ENCODE measurements at regions not wholly inside any gene's neighbourhood (a gene's known extent, or its start where the extent isn't known, plus 50 kb on each side); places are given as distances from the start of the nearest gene placed in this dataset.
"Not testable (repeated sequence)": the region's sequence is repeated elsewhere in the genome, so short reads cannot be mapped to it uniquely, and the experiment has no call there.

DNA sequence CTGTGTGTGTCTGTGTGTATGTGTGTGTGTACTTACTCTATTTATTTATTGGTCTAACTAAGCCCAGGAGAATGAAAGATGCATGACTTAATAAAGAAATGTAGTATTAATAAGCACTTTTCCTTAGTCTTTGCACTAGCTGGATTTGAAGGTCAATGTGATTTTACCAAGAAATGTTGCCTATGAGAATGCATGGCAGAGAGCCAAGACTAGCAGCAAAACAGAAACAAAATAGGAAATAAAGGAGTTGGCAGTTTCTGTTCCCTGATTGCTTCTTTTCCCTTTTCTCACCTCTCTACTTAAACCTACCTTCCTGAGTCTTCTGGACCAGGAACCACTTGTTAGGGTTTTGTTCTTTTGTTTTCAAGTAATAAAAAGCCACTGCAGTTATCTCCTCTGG, 286.1 kb downstream of the KCTD12 start:
- DNase-seq = no peak

DNA sequence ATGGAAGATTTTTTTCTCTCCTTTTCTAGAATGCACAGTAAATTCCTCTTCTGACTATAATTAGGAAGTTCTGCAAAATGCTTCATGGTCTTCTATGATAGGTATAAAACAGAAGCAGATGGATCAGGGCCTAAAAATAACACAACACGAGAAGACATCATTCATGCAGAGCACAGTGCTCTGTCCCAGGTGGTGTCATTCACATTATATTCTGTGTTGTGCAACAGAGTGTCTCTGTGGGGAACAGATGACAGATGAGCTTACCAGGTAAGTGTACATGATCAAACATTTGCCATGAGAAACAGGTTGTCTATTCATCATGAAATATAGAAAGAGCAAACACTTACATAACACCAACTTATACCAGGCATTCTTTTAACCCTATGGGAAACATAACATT, 288.3 kb downstream of the KCTD12 start:
- DNase-seq = no peak

DNA sequence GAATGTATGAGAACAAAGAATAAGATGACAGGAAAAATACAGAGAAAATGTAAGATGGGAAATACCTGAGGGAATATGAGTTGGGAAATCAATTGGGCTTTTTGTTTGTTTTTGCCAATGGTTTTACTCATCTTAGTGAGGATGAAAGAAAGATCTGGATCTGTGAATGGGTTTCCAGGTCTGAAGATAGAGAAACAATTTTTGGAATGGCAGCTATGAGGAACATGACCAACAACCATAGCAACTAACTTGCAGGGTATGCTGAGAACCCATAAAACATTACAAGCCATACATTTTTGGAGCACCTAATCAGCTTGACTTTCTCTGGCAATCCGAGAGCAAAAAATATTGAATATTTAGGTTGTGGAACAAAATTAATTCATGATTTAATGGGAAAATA, 290.0 kb downstream of the KCTD12 start:
- DNase-seq = no peak

DNA sequence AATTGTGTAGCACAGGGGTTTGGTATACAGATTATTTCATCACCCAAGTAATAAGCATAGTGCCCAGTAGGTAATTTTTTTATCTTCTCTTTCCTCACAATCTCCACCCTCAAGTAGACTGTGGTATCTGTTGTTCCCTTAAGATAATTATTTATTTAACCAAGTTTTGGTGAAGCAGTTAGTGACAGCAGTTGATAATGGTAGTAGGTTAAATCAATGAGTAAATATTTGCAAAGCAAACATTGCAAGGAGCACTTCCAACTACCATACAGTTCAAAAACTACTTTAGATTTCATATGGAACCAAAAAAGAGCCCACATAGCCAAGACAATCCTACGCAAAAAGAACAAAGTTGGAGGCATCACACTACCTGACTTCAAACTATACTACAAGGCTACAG, 291.8 kb downstream of the KCTD12 start:
- no peak for DNase-seq

DNA sequence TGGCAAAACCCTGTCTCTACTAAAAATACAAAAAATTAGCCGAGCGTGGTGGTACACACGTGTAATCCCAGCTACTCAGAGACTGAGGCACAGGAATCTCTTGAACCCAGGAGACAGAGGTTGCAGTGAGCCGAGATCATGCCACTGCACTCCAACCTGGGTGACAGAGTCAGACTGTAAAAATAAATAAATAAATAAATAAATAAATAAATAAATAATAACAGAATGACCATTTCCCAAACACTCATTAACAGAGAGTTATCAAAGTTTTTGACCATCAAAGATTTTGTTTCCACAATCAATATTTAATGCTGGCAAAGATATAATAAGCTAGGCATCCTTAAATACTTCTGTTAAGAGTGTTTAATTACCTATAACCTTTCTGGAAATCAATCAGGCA, 299.4 kb downstream of the KCTD12 start:
- no peak for DNase-seq

DNA sequence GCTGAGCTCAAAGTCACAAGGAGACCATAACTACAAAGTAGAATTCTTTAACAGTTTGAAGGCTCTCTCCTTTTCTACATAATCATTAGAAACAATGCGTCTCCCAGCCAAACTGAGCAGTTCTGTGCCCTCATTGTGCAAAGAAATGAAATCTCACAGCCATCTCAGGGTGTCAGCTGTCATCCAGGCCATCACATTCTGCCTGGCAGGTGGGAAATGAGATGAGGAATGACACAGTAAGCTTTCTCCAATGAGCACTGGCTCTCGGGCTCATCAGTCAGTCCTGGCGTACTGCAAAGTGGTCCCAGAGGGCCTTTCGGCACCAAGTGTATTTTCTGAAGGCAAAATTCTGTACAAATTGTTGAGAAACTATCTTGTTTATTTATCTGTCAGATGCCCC, 306.5 kb downstream of the KCTD12 start:
- no peak for DNase-seq

DNA sequence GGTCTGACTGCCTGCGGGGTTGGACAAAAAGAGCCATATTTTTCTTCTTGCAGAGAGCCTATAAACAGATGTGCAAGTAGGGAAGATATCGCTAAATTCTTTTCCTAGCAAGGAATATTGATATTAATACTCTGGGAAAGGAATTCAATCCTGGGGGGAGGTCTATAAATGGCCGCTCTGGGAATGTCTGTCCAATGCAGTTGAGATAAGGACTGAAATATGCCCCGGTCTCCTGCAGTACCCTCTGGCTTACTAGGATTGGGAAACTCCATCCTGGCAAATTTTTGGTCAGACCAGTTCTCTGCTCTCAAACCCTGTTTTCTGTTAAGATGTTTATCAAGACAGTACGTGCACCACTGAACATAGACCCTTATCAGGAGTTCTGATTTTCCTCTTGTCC, 310.6 kb downstream of the KCTD12 start:
- not testable (repeated sequence) for DNase-seq

DNA sequence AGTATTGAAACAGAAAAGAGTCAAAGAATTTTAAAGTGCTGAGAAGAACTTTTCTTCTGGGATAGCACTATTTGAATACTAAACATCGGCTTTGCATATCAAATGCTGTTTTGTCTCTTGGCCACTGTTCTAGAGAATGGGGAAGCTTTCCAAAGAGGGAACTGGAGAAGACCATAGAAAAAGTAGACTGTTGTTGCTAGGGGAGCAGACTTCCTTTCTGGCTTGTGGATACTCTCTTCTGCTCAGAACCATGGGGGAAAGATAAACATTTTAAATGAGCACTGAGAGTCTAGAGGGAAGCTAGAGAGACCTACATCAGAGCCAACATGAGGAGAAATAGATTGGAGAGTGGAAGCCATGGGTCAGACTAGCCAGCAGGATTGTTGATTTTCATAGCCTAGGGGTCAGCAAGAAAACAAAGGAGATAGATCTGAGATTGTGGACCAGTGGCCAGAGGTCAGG, 315.7 kb downstream of the KCTD12 start:
- no peak for DNase-seq

DNA sequence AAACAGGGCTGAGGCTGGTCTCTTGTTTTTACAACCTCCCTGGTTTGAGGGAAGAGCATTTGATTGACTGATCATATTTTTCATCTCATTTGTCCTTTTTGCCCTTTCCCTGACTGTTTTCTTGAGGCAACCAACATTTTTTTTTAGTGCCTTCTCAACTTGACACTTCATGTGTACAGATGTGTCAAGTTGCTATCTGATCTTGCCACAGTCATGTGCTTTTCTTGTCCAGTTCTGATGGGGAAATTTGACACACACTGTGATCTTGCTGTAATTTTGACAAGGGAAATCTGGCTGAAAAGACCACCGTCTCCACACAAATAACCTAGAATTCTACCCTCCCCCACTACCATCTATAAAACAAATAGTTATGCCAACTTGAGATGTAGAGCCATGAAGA, 329.6 kb downstream of the KCTD12 start:
- DNase-seq = no peak

DNA sequence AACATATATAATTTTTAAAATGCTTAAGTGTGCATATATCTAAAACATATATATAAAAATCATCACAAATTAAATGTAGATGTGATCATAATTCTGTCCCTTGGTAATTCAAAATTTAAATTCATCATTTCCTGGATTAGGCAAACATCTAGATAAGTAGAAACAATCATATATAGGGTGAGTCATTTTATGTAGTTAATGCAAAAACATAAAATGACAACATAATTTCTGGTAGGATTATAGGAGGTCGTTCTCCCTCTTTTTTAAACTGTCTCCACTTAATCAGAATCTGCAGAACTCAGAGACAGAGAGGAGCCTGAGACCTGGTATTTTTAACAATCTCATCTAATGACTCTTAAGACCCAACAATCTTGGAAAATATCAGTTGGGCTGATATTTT, 333.4 kb downstream of the KCTD12 start:
- DNase-seq = no peak

DNA sequence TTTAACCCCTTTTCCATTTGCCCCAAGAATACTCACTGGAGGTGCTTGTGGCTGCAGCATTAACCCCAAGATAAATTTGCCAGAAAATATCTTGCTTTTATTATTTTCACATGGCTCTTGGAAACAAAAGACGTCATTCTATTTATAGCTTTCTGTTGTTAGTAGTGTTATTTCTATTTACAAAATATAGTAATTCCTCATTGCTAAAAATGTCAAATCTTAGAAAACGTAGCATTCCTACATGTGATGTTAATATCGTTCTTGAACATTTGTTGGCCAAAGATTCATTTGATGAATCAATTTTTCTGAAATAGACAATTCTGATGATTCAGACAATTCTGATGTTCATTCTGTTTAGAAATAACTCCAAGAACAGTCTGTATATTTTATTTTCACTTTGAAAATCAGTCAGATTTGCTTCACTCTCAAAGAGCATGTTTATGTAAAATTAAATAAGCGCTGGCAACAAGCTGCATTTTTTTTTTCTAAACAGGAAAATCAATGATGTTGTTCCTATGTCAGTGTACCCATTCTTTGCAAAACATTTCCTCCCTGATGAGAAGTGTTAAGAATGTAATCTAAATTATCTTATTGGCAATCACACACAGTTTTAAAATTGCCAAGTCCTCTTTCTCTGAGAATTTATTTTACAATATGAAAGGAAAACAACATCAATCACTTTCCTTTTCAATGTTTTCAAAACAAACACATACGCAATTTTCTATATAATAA, 334.0 kb downstream of the KCTD12 start:
- DNase-seq = no peak

DNA sequence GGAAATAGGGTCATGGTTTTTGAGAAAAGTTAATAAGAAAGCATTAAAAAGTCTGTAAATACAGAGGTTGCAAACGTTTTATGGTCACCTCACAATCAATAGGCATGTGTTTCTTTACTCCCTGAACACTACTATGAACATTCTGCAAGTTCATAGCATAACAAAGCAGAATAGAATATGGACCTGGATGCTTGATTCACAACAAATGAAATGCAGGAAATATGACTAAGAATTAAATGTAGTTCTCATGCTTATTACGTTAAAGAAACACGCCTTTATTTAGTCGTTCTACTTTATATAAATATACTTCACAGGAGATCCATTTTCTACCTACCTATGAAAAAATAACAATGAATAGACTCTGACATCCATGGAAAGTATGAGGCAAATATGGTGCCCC, 344.0 kb downstream of the KCTD12 start:
- no peak for DNase-seq

DNA sequence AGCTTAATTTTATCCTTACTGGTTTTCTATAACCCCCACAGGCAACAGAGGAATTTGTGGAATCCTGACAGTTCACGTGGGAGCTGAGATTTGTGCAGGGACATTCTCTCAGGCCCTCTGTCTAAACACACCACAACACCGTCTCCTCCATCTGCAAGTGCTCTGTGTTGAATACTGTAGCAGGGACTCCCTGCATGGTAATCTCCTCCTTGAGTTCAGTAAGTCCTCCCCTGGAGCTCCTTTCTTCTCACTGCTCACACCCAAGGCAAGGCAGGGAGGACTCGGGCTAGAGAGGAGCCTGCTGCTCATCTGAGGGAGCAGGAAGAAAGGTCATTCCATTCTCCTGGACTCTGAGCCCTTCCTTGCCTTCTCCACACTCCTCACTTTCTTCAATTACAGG, 348.2 kb downstream of the KCTD12 start:
- DNase-seq = no peak

DNA sequence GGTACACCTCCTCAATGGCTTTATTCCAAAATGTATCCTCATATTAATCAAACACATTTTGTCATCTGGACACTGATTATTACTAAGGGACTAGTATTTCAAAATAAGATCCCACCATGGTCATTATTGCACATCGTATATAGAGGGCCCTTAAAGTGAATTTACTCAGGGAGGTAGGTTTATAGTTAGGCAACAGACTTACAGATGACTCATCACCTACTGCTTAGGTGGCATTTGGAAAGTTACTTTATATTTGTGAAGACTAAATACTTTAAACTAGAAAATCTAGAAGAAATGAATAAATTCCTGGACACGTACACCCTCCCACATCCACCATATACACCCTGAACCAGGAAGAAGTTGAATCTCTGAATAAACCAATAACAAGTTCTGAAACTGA, 353.0 kb downstream of the KCTD12 start:
- DNase-seq = no peak

DNA sequence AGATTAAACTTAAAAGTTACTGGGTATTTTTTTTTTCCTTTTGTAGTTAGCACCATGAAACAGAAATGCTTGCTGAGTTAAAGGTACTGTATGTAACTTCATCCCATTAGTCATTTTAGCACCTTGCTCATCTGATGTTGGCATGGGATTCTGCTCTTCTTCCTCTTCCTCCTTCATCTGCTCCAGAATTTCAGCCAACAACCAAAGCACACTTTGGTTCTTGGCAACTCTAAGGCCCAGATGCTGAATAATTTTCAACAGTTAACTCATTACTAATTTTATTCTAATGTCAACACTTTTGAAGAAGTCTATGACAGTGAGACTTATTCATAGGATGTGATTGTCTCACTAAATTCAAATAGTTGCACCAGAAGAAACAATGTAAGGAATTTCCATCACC, 359.2 kb downstream of the KCTD12 start:
- DNase-seq = no peak

DNA sequence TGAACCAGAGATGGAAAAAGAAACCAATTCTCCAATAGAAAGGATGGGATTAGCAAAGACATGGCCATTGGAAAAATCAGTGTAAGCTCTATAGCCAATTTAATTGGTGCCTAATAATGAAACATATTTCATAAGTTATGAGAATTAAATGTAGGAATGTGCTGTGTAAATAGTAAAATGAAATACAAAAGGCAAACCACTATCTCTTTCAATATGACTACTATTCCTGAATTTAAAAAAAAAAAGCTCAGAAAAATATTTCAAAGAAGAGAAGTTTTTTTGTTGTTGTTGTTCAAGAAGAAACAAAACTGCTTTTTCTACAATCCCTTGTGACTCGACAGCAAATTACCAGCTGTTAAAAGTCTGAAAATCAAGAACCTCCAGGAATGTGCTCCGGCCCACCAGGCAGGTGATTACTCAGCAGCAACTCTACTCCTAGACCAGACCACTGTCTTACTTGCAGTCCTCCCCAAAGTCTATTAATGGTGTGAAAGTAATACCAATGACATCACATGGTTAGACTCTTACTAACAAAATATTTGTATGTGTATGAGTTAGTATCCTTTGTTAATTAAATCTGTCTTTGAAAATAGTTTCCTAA, 362.4 kb downstream of the KCTD12 start:
- no peak for DNase-seq

DNA sequence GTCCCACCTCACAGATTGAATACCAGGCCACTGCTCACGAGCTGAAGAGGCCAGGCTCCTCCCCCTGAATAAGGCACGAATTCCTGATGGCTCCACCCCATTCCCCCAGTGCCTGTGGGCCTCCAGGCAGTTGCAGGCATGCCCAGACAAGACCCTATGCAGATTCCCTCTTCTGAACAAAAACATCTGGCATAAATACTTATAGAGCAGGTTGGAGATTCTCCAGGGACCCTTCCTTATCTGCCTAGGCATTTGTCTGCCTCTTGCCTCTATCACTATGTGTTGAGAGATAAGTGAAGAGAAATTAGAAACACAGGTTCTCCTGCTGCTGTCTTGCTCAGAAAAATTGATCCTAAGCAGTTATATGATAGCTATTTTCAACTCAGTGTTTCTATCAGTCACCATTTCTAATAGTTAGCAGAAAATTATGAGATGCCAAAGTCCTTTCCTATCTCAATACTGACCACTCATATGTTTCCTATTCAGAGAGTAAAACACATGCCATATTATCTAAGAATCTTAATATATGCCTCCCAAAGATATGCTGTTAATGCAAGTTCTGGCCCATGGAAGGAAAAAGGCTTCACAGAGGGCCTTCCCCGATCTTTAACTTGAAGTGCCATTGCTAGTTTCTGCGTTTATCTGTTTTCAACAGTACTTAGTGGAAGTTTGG, 364.0 kb downstream of the KCTD12 start:
- DNase-seq = no peak

DNA sequence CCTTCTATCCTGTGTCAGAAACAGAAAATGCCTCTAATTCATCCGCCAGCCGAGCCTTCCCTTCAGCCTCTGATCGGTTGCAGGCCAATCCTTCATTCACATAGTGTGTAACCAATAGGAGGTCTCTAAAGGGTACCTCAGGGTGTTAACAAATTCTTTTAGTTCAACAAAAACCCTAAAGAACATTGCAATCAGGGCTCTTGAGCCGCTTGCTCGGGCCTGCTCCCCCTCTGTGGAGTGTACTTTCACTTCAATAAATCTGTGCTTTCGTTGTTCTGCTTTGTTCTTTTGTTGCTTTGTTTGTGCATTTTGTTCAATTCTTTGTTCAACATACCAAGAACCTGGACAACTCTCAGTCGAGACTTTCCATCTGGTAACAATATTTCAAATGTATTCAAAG, 366.5 kb downstream of the KCTD12 start:
- no peak for DNase-seq

DNA sequence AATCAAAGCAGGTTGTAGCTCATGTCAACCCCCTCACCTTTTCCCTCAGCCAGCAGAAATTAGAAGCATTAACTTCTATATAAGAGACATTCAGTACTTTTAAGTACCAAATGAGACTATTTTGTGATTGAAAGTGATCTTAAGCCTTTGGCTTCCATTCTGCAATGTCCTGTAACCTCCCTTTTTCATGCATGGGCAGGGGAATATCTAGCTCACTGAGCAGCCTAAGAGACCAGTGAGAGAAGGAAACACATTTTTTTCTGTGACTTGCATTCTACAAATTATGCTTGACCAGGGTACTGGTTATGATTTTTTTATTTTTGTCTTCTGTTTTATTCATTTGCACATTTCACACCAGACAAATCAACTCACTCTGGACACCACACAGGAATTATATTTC, 369.6 kb downstream of the KCTD12 start:
- DNase-seq = no peak

DNA sequence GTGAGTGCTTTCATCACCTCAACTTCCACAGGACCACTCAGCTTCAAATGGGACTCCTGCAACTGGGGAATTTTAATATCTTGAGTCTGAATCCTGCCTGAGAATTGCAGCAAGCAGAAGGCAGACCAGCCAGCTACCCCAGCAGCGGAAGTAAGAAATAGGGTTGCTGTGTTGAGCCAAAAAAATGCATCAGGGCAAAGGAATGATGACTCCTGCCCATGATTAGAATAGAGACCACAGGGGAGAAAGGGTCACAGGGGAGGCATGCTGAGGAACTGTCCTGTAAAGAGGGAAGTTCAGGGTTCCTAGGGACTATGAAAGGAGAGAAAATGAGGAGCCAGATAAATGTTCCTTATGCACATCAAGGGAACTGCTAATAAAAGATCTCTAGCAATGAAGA, 370.2 kb downstream of the KCTD12 start:
- DNase-seq = no peak

DNA sequence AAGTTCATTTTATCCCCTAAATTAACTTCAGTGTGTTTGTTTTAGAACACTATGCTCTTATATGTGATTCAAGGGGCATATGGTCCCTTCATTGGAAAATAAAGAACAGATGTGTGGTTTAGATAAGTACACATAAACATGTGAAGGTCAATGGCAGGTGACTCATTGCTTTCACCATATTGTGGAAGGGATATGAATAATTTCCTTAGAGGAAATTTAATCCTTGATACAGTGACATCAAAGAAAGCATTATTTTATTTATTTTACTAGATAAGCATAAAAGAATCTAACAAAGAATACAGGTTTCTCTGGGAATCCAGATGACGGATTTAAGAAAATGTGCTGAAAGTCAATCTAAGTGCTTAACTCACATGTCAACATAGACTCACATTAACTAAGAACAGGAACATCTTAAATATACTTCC, 373.5 kb downstream of the KCTD12 start:
- DNase-seq = no peak

DNA sequence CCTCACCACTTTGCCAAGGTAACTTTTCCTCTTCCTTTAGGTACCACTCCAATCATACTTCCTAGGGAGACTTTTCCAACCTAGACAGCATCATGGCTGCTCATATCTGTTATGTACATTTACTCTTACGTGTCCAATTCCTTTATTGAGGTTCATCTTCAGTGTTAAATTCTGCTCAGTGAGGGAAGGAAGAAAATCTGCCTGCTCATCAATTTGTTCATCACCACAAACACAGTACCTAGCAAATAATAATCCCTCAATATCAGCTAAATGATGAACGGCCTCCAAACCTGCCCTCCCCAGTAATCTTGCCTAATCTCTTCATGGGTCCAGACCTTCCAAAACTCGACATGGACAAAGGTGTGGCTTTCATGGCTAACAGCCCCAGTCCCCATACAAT, 380.8 kb downstream of the KCTD12 start:
- DNase-seq = no peak

DNA sequence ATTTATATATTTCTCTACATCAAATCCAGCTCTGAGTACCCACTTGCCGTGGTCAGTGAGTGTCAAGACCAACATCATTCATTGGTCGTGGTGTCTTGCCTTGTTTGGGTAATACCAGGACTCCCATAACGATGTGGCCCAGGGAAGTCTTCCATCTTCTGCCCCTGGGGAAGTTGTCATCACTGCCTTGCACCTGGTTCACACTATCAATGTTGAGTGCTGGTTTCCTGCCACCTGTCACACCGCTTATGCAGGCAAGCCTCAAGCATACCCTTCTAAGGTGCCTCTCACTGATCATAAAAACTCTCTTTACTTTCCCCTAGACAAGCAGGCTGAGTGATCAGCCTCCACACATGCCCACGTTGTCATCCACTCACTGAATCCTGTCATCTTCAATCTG, 382.4 kb downstream of the KCTD12 start:
- DNase-seq = no peak

DNA sequence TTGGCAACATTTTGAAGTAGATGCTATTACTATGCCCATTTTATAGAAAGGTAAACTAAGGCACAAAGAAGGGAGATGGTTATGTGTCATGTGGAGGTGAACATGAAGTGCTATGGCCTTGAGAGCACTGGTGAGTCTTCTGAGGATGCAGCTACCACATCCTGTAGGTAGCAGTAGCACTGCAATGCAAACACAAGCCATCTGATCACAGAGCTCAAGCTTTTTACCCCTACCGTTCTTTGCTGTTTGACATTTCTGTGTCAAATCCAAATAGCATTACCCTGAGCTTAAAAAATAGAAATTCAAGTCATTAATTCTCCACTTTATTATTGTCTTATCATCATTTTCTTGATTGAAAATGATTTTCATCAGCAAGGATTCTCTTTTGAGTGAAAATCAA, 382.9 kb downstream of the KCTD12 start:
- no peak for DNase-seq

DNA sequence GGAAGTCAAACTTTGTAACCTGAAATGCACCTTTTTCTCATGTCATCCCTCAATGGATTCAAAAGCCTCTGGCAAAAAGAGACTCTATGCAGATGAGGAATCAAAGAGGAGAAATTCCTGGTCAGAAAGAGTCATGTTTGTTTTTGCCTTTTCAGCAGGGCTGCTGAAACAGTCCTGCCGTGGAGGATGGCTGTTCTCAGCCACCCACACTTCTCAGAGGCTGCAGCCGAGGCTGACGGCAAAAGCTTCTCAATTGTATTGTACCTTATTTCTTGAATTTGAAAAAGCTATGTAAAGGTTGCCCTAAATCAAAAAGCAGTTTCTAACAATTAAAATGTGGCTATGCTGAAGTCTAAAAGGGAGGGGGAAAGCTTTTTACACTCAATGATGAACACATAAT, 385.3 kb downstream of the KCTD12 start:
- DNase-seq = no peak

Measured in CD4-positive, alpha-beta T cell treated with Interleukin-15 for 1 hour (primary cell).